Cardiac fibroblast (primary cell): ENCODE measurements at regions not wholly inside any gene's neighbourhood (a gene's known extent, or its start where the extent isn't known, plus 50 kb on each side); places are given as distances from the start of the nearest gene placed in this dataset.

ENCODE experiments used
- DNase-seq, 2 donors: peaks; one replicate each; pipeline versions ENCODE4 v3.0.0 to v3.0.0-alpha.2; 2010; ENCODE audit warnings: low read depth in 2 of 2
- H3K4me3 ChIP-seq, 2 donors: replicated peaks in 1 of 2; 1 replicate in 1 of 2; 2 replicates in 1 of 2; pipeline ENCODE4 v1.5.1; 2011; ENCODE audit warnings: low read depth in 2 of 2, low read length in 2 of 2, mild to moderate bottlenecking in 2 of 2, moderate library complexity in 1 of 2
- TF ChIP-seq, protein P1 (sequence below): IDR thresholded peaks from one replicate; pipeline ENCODE4 v1.5.1; 2011; ENCODE audit warnings: low read depth, mild to moderate bottlenecking, low read length, inconsistent platforms

GRCh38 chr5:133782736-133783135 lies 170.4 kb upstream of the FSTL4 start:
- DNase-seq = no peak
- TF ChIP-seq, protein P1, sequence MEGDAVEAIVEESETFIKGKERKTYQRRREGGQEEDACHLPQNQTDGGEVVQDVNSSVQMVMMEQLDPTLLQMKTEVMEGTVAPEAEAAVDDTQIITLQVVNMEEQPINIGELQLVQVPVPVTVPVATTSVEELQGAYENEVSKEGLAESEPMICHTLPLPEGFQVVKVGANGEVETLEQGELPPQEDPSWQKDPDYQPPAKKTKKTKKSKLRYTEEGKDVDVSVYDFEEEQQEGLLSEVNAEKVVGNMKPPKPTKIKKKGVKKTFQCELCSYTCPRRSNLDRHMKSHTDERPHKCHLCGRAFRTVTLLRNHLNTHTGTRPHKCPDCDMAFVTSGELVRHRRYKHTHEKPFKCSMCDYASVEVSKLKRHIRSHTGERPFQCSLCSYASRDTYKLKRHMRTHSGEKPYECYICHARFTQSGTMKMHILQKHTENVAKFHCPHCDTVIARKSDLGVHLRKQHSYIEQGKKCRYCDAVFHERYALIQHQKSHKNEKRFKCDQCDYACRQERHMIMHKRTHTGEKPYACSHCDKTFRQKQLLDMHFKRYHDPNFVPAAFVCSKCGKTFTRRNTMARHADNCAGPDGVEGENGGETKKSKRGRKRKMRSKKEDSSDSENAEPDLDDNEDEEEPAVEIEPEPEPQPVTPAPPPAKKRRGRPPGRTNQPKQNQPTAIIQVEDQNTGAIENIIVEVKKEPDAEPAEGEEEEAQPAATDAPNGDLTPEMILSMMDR = no peak
- no peak overlapping the region for H3K4me3 ChIP-seq

GRCh38 chr5:133781436-133782225 lies 169.3 kb upstream of the FSTL4 start:
- DNase-seq = no peak

GRCh38 chr5:133780619-133781280 lies 168.4 kb upstream of the FSTL4 start:
- no peak overlapping the region for H3K4me3 ChIP-seq
- no peak for DNase-seq
- TF ChIP-seq, protein P1 = no peak

More at GRCh38 chr5:133781436-133782225, 169.3 kb upstream of the FSTL4 start:
- H3K4me3 ChIP-seq = no peak overlapping the region
- TF ChIP-seq, protein P1 = no peak

DNA sequence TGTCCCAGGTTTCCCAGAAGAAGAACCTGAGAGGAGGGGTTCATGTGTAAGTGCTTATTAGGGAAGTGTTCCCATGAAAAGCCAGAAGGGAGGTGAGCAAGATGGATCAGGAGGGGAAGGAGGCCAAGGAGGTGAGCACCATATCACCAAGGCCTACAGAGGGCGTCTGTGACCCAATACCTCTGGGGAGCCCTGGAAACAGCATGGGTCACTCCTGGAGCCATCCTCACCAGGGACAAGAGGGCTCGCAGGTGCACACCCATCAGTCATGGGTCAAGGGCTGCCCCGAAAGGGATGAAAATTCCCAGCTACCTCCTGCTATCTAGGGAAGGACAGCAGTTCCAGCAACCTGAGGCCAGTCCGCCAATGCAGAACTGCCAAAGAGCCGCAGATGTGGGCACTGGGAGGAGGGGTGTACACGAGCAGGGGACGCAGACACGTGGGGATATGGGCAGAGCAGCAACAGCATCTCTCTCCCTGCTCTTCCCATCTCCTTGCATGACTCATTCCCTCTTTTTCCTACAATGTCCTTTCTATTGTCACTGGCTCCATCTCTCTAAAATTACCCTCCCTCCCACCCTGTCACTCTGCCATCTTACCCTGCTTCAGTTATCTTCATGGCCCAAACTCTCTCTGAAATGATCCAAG lies 167.6 kb upstream of the FSTL4 start:
- DNase-seq = no peak
- no peak overlapping the region for H3K4me3 ChIP-seq
- TF ChIP-seq, protein P1 = no peak

GRCh38 chr5:133778636-133779035 lies 166.3 kb upstream of the FSTL4 start:
- TF ChIP-seq, protein P1 = no peak
- H3K4me3 ChIP-seq = no peak overlapping the region
- no peak for DNase-seq

GRCh38 chr5:133777951-133778350 lies 165.6 kb upstream of the FSTL4 start:
- TF ChIP-seq, protein P1 = no peak
- H3K4me3 ChIP-seq = no peak overlapping the region
- no peak for DNase-seq
